Testis (tissue), 2 donors: ENCODE measurements at regions not wholly inside any gene's neighbourhood (a gene's known extent, or its start where the extent isn't known, plus 50 kb on each side); places are given as distances from the start of the nearest gene placed in this dataset.

Experiments used
- DNase-seq: peaks from one replicate; pipeline ENCODE4 v3.0.0-alpha.2; 2019
- H3K27ac ChIP-seq, 2 donors: fragments of 200-600 bp; sonication (generic); one replicate each; pipeline ENCODE4 v1.5.1; 2019
- H3K27me3 ChIP-seq: fragments of 200-600 bp; sonication (generic); one replicate; pipeline ENCODE4 v1.5.1; 2019
- H3K36me3 ChIP-seq: fragments of 200-600 bp; sonication (generic); one replicate; pipeline ENCODE4 v1.5.1; 2017; ENCODE audit warnings: low read depth; ENCODE audit errors: missing control alignments
- H3K4me1 ChIP-seq: fragments of 200-600 bp; sonication (generic); one replicate; pipeline ENCODE4 v1.5.1; 2019
- H3K4me3 ChIP-seq, 2 donors: fragments of 200-600 bp; sonication (generic); one replicate each; pipeline ENCODE4 v1.5.1; 2017 to 2019
- H3K9me3 ChIP-seq: fragments of 200-600 bp; sonication (generic); one replicate; pipeline ENCODE4 v1.5.1; 2017
- POLR2A ChIP-seq: fragments of 450-650 bp; IDR thresholded peaks from one replicate; pipeline ENCODE4 v1.6.1; 2017; ENCODE audit warnings: antibody characterized with exemption, mild to moderate bottlenecking, moderate library complexity
- WGBS, 2 donors: methylation state at CpG; one replicate each; pipeline ENCODE4 v1.1.5; 2018; 5-methylcytosine and 5-hydroxymethylcytosine counted together
- intact Hi-C: fragments of 100-400 bp; cut with DNase I; formaldehyde crosslinking; loops from one replicate; pipeline ENCODE4 v1.15.1; 2023; ENCODE audit warnings: low total_unique reads
- TF ChIP-seq, protein P1 (sequence below), 3 experiments: fragments of 450-650 bp in 2 of 3; fragments of 200-600 bp in 1 of 3; sonication (generic) in 1 of 3; IDR thresholded peaks; one replicate each; pipeline ENCODE4 v1.5.1; 2016 to 2019; ENCODE audit warnings: antibody characterized with exemption in 3 of 3, mild to moderate bottlenecking in 2 of 3, moderate library complexity in 1 of 3

GRCh38 chr5:145176041-145176440 is 659.1 kb downstream of the PRELID2 start:
- no peaks in the 10 kb centered on the region for H3K36me3 ChIP-seq
- H3K27me3 ChIP-seq: no peaks in the 10 kb centered on the region
- 88 to 96% methylated on average over 3 of the region's 3 CpGs for WGBS, 2 donors
- H3K4me1 ChIP-seq: no peaks in the 10 kb centered on the region
- DNase-seq: no peak
- no peak overlapping the region for H3K4me3 ChIP-seq
- TF ChIP-seq, protein P1, sequence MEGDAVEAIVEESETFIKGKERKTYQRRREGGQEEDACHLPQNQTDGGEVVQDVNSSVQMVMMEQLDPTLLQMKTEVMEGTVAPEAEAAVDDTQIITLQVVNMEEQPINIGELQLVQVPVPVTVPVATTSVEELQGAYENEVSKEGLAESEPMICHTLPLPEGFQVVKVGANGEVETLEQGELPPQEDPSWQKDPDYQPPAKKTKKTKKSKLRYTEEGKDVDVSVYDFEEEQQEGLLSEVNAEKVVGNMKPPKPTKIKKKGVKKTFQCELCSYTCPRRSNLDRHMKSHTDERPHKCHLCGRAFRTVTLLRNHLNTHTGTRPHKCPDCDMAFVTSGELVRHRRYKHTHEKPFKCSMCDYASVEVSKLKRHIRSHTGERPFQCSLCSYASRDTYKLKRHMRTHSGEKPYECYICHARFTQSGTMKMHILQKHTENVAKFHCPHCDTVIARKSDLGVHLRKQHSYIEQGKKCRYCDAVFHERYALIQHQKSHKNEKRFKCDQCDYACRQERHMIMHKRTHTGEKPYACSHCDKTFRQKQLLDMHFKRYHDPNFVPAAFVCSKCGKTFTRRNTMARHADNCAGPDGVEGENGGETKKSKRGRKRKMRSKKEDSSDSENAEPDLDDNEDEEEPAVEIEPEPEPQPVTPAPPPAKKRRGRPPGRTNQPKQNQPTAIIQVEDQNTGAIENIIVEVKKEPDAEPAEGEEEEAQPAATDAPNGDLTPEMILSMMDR (IDR thresholded peaks at IDR 0.05): no peak
- no peak for TF ChIP-seq POLR2A
- H3K27ac ChIP-seq: no peak overlapping the region
- no peaks in the 10 kb centered on the region for H3K9me3 ChIP-seq
- intact Hi-C loops: no loop called here

DNA sequence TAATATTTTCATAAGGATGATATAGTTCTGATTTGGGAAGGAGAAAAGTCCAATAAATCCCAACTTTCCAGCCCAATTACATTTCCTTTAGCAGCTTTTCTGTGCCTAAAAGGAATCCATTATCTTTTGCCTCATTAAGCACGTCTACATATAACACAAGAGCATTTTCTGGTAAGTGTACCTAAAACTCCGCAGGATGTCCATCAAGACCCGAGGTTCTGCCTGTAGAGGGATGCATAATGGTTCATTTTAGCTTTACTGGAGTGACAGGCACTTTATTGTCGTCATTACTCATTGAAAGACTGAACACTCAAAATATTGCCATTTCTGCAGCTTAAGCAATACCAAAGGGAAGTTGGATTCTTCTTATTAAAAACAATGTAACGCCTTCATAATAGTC is 669.0 kb downstream of the PRELID2 start:
- TF ChIP-seq, protein P1 (IDR thresholded peaks at IDR 0.05): no peak
- TF ChIP-seq POLR2A: no peak
- intact Hi-C loops: no loop called here
- Histone ChIP-seq H3K4me1 (no peaks in the 10 kb centered on the region), H3K27me3 (no peaks in the 10 kb centered on the region), H3K36me3 (no peaks in the 10 kb centered on the region), H3K27ac (no peak overlapping the region), H3K9me3 (no peaks in the 10 kb centered on the region), H3K4me3 (no peak overlapping the region)
- 91 to 92% methylated on average over 5 of the region's 5 CpGs for WGBS, 2 donors
- no peak for DNase-seq

DNA sequence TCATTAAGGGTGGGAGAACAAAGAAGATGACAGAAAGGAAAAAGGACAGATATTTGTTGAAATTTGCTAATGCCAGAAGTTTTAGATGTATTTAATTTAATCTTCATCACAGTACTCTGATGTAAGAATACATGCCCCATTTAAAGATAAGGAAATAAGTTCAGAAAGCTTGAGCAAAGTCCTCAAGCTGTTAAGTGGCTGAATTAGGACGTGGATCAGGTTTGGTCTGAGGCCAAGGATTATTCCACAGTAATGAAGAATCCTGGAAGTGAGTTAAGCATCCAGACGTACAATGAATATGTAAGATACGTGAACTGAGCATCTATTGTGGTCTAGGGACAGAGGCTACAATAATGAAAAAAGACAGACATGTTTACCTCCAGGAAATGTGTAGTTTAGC is 671.3 kb downstream of the PRELID2 start:
- Histone ChIP-seq H3K36me3 (no peaks in the 10 kb centered on the region), H3K4me1 (no peaks in the 10 kb centered on the region), H3K4me3 (no peak overlapping the region), H3K9me3 (no peaks in the 10 kb centered on the region), H3K27ac (no peak overlapping the region), H3K27me3 (no peaks in the 10 kb centered on the region)
- WGBS, 2 donors: 80 to 82% methylated on average over 3 of the region's 3 CpGs
- no peak for DNase-seq
- TF ChIP-seq, protein P1 (IDR thresholded peaks at IDR 0.05): no peak
- no peak for TF ChIP-seq POLR2A
- intact Hi-C loops: no loop called here

DNA sequence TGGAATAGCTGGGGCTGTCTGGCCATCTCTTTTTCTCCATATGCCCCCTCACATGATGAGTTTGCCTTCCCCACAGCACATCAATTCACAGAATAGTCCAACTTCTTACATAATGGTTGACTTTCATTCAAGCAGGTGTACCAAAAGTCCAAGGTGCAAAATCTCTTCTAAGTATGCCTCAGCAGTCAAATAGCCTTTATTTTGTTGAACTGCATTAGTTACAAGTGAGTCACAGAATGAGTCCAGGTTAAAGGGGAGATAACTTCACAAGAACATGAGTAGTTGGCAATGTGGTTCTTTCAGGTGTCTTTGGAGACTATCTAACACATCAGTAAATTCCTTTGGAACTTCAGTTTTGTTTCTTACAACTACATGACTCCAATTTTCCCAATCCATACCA is 672.5 kb downstream of the PRELID2 start:
- no peak overlapping the region for H3K4me3 ChIP-seq
- no peak overlapping the region for H3K27ac ChIP-seq
- H3K36me3 ChIP-seq: no peaks in the 10 kb centered on the region
- H3K9me3 ChIP-seq: no peaks in the 10 kb centered on the region
- H3K27me3 ChIP-seq: no peaks in the 10 kb centered on the region
- intact Hi-C loops: no loop called here
- TF ChIP-seq POLR2A: no peak
- TF ChIP-seq, protein P1 (IDR thresholded peaks at IDR 0.05): no peak
- no peak for DNase-seq
- no peaks in the 10 kb centered on the region for H3K4me1 ChIP-seq

DNA sequence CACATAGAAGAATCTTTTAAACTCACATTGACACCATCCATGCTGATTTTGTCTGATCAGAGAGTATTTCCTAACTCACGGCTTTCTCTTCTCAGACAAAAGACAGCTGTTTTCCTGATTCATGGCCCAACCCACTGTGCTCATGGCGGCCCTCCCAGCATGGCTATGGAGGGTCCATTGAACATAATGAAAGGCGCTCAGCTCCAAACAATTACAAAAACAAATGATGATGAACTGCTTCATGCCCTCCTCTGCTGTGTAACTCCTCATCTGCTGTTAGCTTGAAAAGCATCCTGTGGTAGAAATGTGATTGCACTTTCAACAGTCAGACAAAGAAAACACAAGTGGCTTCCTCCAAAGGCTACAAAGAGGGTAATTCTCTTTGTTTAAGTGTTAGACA is 673.8 kb downstream of the PRELID2 start:
- Histone ChIP-seq H3K4me3 (no peak overlapping the region), H3K4me1 (no peaks in the 10 kb centered on the region), H3K36me3 (no peaks in the 10 kb centered on the region), H3K27ac (no peak overlapping the region), H3K27me3 (no peaks in the 10 kb centered on the region), H3K9me3 (no peaks in the 10 kb centered on the region)
- WGBS, 2 donors: 71 to 89% methylated on average over 2 to 3 of the region's 3 CpGs
- intact Hi-C loops: no loop called here
- no peak for DNase-seq
- TF ChIP-seq, protein P1 (IDR thresholded peaks at IDR 0.05): no peak
- no peak for TF ChIP-seq POLR2A
